ENCODE measurements at regions not wholly inside any gene's neighbourhood (a gene's known extent, or its start where the extent isn't known, plus 50 kb on each side); places are given as distances from the start of the nearest gene placed in this dataset.

GRCh38 chrX:40175511-40176350 is 78.0 kb upstream of the BCOR start:
- H4K20me1 ChIP-seq (ENCODE audit: insufficient read depth, low read length) = no peaks in the 10 kb centered on the region
- no peaks in the 10 kb centered on the region for H3K9me3 ChIP-seq (ENCODE audit: insufficient read depth, low read length, severe bottlenecking)
- H3K9ac ChIP-seq (ENCODE audit: low read depth, low read length) = peak overlapping the region; percentile 98
- H3K27ac ChIP-seq (ENCODE audit: low read length) = peak overlapping the region; percentile 99
- peak overlapping the region; percentile 69 for H3K4me2 ChIP-seq (ENCODE audit: insufficient read depth, low read length)
- peak; percentile 86 for DNase-seq
- peaks cover 19% of the 10 kb centered on the region for H3K79me2 ChIP-seq (ENCODE audit: insufficient read depth, low read length)
- peak overlapping the region; percentile 15 to 63; a peak in 3 of 4 replicates for H3K4me3 ChIP-seq (ENCODE audit: low read depth in 1 of 2, low read length in 2 of 2)
- H3K27me3 ChIP-seq (ENCODE audit: insufficient read depth, low read length, poor library complexity) = peaks cover 13% of the 10 kb centered on the region
- no peaks in the 10 kb centered on the region for H3K36me3 ChIP-seq (ENCODE audit: insufficient read depth, low read length)
- peaks cover 64% of the 10 kb centered on the region for H3K4me1 ChIP-seq (ENCODE audit: insufficient read depth, low read length)
- peak overlapping the region; percentile 66 for H2AFZ ChIP-seq (ENCODE audit: low read depth, low read length)
- ATAC-seq (ENCODE audit: insufficient read depth, low read depth) = peak; percentile 59
- TF ChIP-seq, protein P1, sequence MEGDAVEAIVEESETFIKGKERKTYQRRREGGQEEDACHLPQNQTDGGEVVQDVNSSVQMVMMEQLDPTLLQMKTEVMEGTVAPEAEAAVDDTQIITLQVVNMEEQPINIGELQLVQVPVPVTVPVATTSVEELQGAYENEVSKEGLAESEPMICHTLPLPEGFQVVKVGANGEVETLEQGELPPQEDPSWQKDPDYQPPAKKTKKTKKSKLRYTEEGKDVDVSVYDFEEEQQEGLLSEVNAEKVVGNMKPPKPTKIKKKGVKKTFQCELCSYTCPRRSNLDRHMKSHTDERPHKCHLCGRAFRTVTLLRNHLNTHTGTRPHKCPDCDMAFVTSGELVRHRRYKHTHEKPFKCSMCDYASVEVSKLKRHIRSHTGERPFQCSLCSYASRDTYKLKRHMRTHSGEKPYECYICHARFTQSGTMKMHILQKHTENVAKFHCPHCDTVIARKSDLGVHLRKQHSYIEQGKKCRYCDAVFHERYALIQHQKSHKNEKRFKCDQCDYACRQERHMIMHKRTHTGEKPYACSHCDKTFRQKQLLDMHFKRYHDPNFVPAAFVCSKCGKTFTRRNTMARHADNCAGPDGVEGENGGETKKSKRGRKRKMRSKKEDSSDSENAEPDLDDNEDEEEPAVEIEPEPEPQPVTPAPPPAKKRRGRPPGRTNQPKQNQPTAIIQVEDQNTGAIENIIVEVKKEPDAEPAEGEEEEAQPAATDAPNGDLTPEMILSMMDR (IDR thresholded peaks at IDR 0.05; ENCODE audit: borderline replicate concordance, extremely low read depth, low read length, poor library complexity, severe bottlenecking) = no peak
- no peak for TF ChIP-seq EZH2 (IDR thresholded peaks at IDR 0.05; ENCODE audit: borderline replicate concordance, low read depth, low read length, severe bottlenecking)

- no peaks in the 10 kb centered on the region for H3K36me3 ChIP-seq (ENCODE audit: insufficient read depth, low read length)
- peaks cover 13% of the 10 kb centered on the region for H3K27me3 ChIP-seq (ENCODE audit: insufficient read depth, low read length, poor library complexity)
- H4K20me1 ChIP-seq (ENCODE audit: insufficient read depth, low read length) = no peaks in the 10 kb centered on the region
- ATAC-seq (ENCODE audit: insufficient read depth, low read depth) (peak; percentile 6), DNase-seq (peak; percentile 60)
- peaks cover 19% of the 10 kb centered on the region for H3K79me2 ChIP-seq (ENCODE audit: insufficient read depth, low read length)
- no peaks in the 10 kb centered on the region for H3K9me3 ChIP-seq (ENCODE audit: insufficient read depth, low read length, severe bottlenecking)
- H3K27ac ChIP-seq (ENCODE audit: low read length) = peak overlapping the region; percentile 99
- peak overlapping the region; percentile 15 to 63; a peak in 3 of 4 replicates for H3K4me3 ChIP-seq (ENCODE audit: low read depth in 1 of 2, low read length in 2 of 2)
- H3K4me1 ChIP-seq (ENCODE audit: insufficient read depth, low read length) = peaks cover 64% of the 10 kb centered on the region
- TF ChIP-seq EZH2 (IDR thresholded peaks at IDR 0.05; ENCODE audit: borderline replicate concordance, low read depth, low read length, severe bottlenecking) = no peak
- TF ChIP-seq, protein P1 (IDR thresholded peaks at IDR 0.05; ENCODE audit: borderline replicate concordance, extremely low read depth, low read length, poor library complexity, severe bottlenecking) = no peak
- H3K9ac ChIP-seq (ENCODE audit: low read depth, low read length) = peak overlapping the region; percentile 98
- H3K4me2 ChIP-seq (ENCODE audit: insufficient read depth, low read length) = peak overlapping the region; percentile 69
- H2AFZ ChIP-seq (ENCODE audit: low read depth, low read length) = peak overlapping the region; percentile 66
Measured at GRCh38 chrX:40174854-40175510, 77.2 kb upstream of the BCOR start.

- H4K20me1 ChIP-seq (ENCODE audit: insufficient read depth, low read length) = no peaks in the 10 kb centered on the region
- no peaks in the 10 kb centered on the region for H3K9me3 ChIP-seq (ENCODE audit: insufficient read depth, low read length, severe bottlenecking)
- peaks cover 19% of the 10 kb centered on the region for H3K79me2 ChIP-seq (ENCODE audit: insufficient read depth, low read length)
- H2AFZ ChIP-seq (ENCODE audit: low read depth, low read length) = peak overlapping the region; percentile 63
- peak overlapping the region; percentile 99 for H3K27ac ChIP-seq (ENCODE audit: low read length)
- H3K4me3 ChIP-seq (ENCODE audit: low read depth in 1 of 2, low read length in 2 of 2) = peak overlapping the region; percentile 15 to 63; a peak in 3 of 4 replicates
- H3K27me3 ChIP-seq (ENCODE audit: insufficient read depth, low read length, poor library complexity) = peaks cover 13% of the 10 kb centered on the region
- H3K36me3 ChIP-seq (ENCODE audit: insufficient read depth, low read length) = no peaks in the 10 kb centered on the region
- DNase-seq = peak; percentile 62
- no peak; the same call in 2 of the 3 replicates for ATAC-seq (ENCODE audit: insufficient read depth, low read depth)
- peaks cover 66% of the 10 kb centered on the region for H3K4me1 ChIP-seq (ENCODE audit: insufficient read depth, low read length)
- H3K9ac ChIP-seq (ENCODE audit: low read depth, low read length) = peak overlapping the region; percentile 98
- H3K4me2 ChIP-seq (ENCODE audit: insufficient read depth, low read length) = peak overlapping the region; percentile 69
- TF ChIP-seq EZH2 (IDR thresholded peaks at IDR 0.05; ENCODE audit: borderline replicate concordance, low read depth, low read length, severe bottlenecking) = no peak
- TF ChIP-seq, protein P1 (IDR thresholded peaks at IDR 0.05; ENCODE audit: borderline replicate concordance, extremely low read depth, low read length, poor library complexity, severe bottlenecking) = peak; percentile 26
Measured at GRCh38 chrX:40174001-40174853, 76.5 kb upstream of the BCOR start.
